GM12801 (cell line): ENCODE measurements at regions not wholly inside any gene's neighbourhood (a gene's known extent, or its start where the extent isn't known, plus 50 kb on each side); places are given as distances from the start of the nearest gene placed in this dataset.

ENCODE experiments used
- CTCF ChIP-seq: IDR thresholded peaks from one replicate; pipeline ENCODE4 v1.5.1; 2011; ENCODE audit warnings: control low read depth; ENCODE audit not compliant: insufficient read length; ENCODE audit errors: extremely low read depth

- no peak for TF ChIP-seq CTCF
Observed at GRCh38 chr3:99118381-99118780, 216.9 kb upstream of the DCBLD2 start.

GRCh38 chr3:99114565-99115291, 213.2 kb upstream of the DCBLD2 start:
- TF ChIP-seq CTCF = no peak

GRCh38 chr3:99111235-99111634, 209.7 kb upstream of the DCBLD2 start:
- no peak for TF ChIP-seq CTCF

GRCh38 chr3:99110401-99110800, 208.9 kb upstream of the DCBLD2 start:
- no peak for TF ChIP-seq CTCF

GRCh38 chr3:99108508-99108907, 207.0 kb upstream of the DCBLD2 start:
- TF ChIP-seq CTCF = no peak

GRCh38 chr3:99094606-99095005, 193.1 kb upstream of the DCBLD2 start:
- no peak for TF ChIP-seq CTCF

- no peak for TF ChIP-seq CTCF
Observed at GRCh38 chr3:99087277-99087676, 185.8 kb upstream of the DCBLD2 start.
